ENCODE measurements at regions not wholly inside any gene's neighbourhood (a gene's known extent, or its start where the extent isn't known, plus 50 kb on each side); places are given as distances from the start of the nearest gene placed in this dataset.

- no peak for TF ChIP-seq CTCF (conservative IDR thresholded peaks at IDR 0.05; ENCODE audit: low read depth, low read length)
- no peak for TF ChIP-seq USF2 (IDR thresholded peaks at IDR 0.05; ENCODE audit: low read depth, low read length)
- no peak for TF ChIP-seq POLR2A (IDR thresholded peaks at IDR 0.05; ENCODE audit: low read depth, low read length)
- TF ChIP-seq MAFK (IDR thresholded peaks at IDR 0.05; ENCODE audit: low read depth, low read length), result no peak
- TF ChIP-seq FOS (IDR thresholded peaks at IDR 0.05; ENCODE audit: low read depth, low read length), result peak; percentile 96
- TF ChIP-seq BHLHE40 (IDR thresholded peaks at IDR 0.05; ENCODE audit: low read depth, low read length), result peak; percentile 80
- peak; percentile 70 for TF ChIP-seq MXI1 (IDR thresholded peaks at IDR 0.05; ENCODE audit: borderline replicate concordance, low read depth, low read length)
These were observed 105.8 kb downstream of the NOG start for GRCh38 chr17:56699186-56699894.

Data from IMR-90 (cell line).